Endodermal cell (in vitro differentiated cells): ENCODE measurements at regions not wholly inside any gene's neighbourhood (a gene's known extent, or its start where the extent isn't known, plus 50 kb on each side); places are given as distances from the start of the nearest gene placed in this dataset.

Experiments
- DNase-seq: peaks from one replicate; pipeline ENCODE4 v3.0.0-alpha.2; 2017
- H3K27ac ChIP-seq: 2 replicates; pipeline ENCODE4 v1.5.1; 2013; ENCODE audit warnings: mild to moderate bottlenecking, low read depth, low read length, moderate library complexity
- H3K27me3 ChIP-seq: 2 replicates; pipeline ENCODE4 v1.6.1; 2013; ENCODE audit warnings: mild to moderate bottlenecking, low read length, moderate library complexity; ENCODE audit not compliant: insufficient read depth, control insufficient read depth, poor library complexity, severe bottlenecking
- H3K36me3 ChIP-seq: 2 replicates; pipeline ENCODE4 v1.7.0; 2013; ENCODE audit warnings: mild to moderate bottlenecking, low read length, moderate library complexity; ENCODE audit not compliant: control insufficient read depth, insufficient read depth
- H3K4me1 ChIP-seq: one replicate; pipeline ENCODE4 v1.7.0; 2013; ENCODE audit warnings: low read length; ENCODE audit not compliant: control insufficient read depth, insufficient read depth
- H3K4me3 ChIP-seq: 2 replicates; pipeline ENCODE4 v1.5.1; 2013; ENCODE audit warnings: mild to moderate bottlenecking, low read length, moderate library complexity
- H3K9ac ChIP-seq: 2 replicates; pipeline ENCODE4 v1.6.1; 2013; ENCODE audit warnings: mild to moderate bottlenecking, low read length, moderate library complexity; ENCODE audit not compliant: poor library complexity, severe bottlenecking; ENCODE audit errors: extremely low read depth
- H3K9me3 ChIP-seq: 2 replicates; pipeline ENCODE4 v1.6.1; 2013; ENCODE audit warnings: mild to moderate bottlenecking, low read length, moderate library complexity; ENCODE audit not compliant: control insufficient read depth
- H3K27ac Mint-ChIP-seq: 2 replicates; pipeline ENCODE4 v1.8.0; 2020; ENCODE audit warnings: mixed read lengths
- H3K27me3 Mint-ChIP-seq: 2 replicates; pipeline ENCODE4 v1.8.0; 2021; ENCODE audit warnings: mild to moderate bottlenecking, mixed read lengths; ENCODE audit not compliant: insufficient read depth
- H3K36me3 Mint-ChIP-seq: 2 replicates; pipeline ENCODE4 v1.8.0; 2020; ENCODE audit warnings: low read depth, mixed read lengths
- H3K4me1 Mint-ChIP-seq: 2 replicates; pipeline ENCODE4 v1.8.0; 2020; ENCODE audit warnings: mixed read lengths
- H3K4me3 Mint-ChIP-seq: 2 replicates; pipeline ENCODE4 v1.8.0; 2020; ENCODE audit warnings: mild to moderate bottlenecking, moderate library complexity, mixed read lengths
- H3K9me3 Mint-ChIP-seq: 2 replicates; pipeline ENCODE4 v1.8.0; 2020; ENCODE audit warnings: mild to moderate bottlenecking, mixed read lengths
- CTCF ChIP-seq: fragments of 200-600 bp; sonication (generic); conservative IDR thresholded peaks from 2 replicates; pipeline ENCODE4 v1.5.0; 2021; ENCODE audit warnings: antibody characterized with exemption, mild to moderate bottlenecking
- WGBS, 2 experiments: methylation state at CpG; one replicate each; pipeline versions ENCODE4 v1.1.5 to v1.1.7; 2013; ENCODE audit warnings: missing lambda C conversion rate in 2 of 2, mixed read lengths in 1 of 2; ENCODE audit not compliant: insufficient coverage in 1 of 2, insufficient read length in 1 of 2; 5-methylcytosine and 5-hydroxymethylcytosine counted together

GRCh38 chrY:19357249-19357648 is 387.3 kb downstream of the KDM5D start:
- Mint-ChIP-seq H3K27ac (no peak overlapping the region), H3K4me1 (no peaks in the 10 kb centered on the region), H3K9me3 (no peaks in the 10 kb centered on the region), H3K36me3 (no peaks in the 10 kb centered on the region), H3K27me3 (no peaks in the 10 kb centered on the region), H3K4me3 (no peak overlapping the region)
- no peaks in the 10 kb centered on the region for H3K4me1 ChIP-seq
- no peak for DNase-seq
- WGBS, 2 experiments, result 71% methylated on average over 1 of the region's 1 CpG; no CpG with 5 or more reads in 1 of the 2 experiments
- TF ChIP-seq CTCF, result no peak
- H3K9me3 ChIP-seq, result no peaks in the 10 kb centered on the region
- H3K36me3 ChIP-seq, result no peaks in the 10 kb centered on the region
- H3K4me3 ChIP-seq, result no peak overlapping the region
- H3K27ac ChIP-seq, result no peak overlapping the region
- no peak overlapping the region for H3K9ac ChIP-seq
- H3K27me3 ChIP-seq, result no peaks in the 10 kb centered on the region

- no peak for TF ChIP-seq CTCF
- DNase-seq, result no peak
- no peak overlapping the region for H3K9ac ChIP-seq
- no peaks in the 10 kb centered on the region for H3K9me3 Mint-ChIP-seq
- H3K36me3 ChIP-seq, result no peaks in the 10 kb centered on the region
- no peaks in the 10 kb centered on the region for H3K36me3 Mint-ChIP-seq
- H3K27me3 Mint-ChIP-seq, result no peaks in the 10 kb centered on the region
- no peak overlapping the region for H3K27ac ChIP-seq
- no peaks in the 10 kb centered on the region for H3K27me3 ChIP-seq
- no peak overlapping the region for H3K27ac Mint-ChIP-seq
- no peak overlapping the region for H3K4me3 ChIP-seq
- H3K4me1 Mint-ChIP-seq, result no peaks in the 10 kb centered on the region
- H3K4me3 Mint-ChIP-seq, result no peak overlapping the region
- no peaks in the 10 kb centered on the region for H3K9me3 ChIP-seq
- H3K4me1 ChIP-seq, result no peaks in the 10 kb centered on the region
Observed at GRCh38 chrY:19356735-19357134, 387.8 kb downstream of the KDM5D start.

- no peak for DNase-seq
- no peak overlapping the region for H3K4me3 ChIP-seq
- no peak overlapping the region for H3K4me3 Mint-ChIP-seq
- H3K27ac ChIP-seq, result no peak overlapping the region
- H3K27me3 Mint-ChIP-seq, result no peaks in the 10 kb centered on the region
- no peak overlapping the region for H3K27ac Mint-ChIP-seq
- H3K4me1 ChIP-seq, result no peaks in the 10 kb centered on the region
- no peak for TF ChIP-seq CTCF
- no peaks in the 10 kb centered on the region for H3K9me3 Mint-ChIP-seq
- no peaks in the 10 kb centered on the region for H3K36me3 Mint-ChIP-seq
- no peaks in the 10 kb centered on the region for H3K27me3 ChIP-seq
- no peak overlapping the region for H3K9ac ChIP-seq
- WGBS, 2 experiments, result 87% methylated on average over 1 of the region's 1 CpG; no CpG with 5 or more reads in 1 of the 2 experiments
- H3K36me3 ChIP-seq, result no peaks in the 10 kb centered on the region
- no peaks in the 10 kb centered on the region for H3K4me1 Mint-ChIP-seq
- H3K9me3 ChIP-seq, result no peaks in the 10 kb centered on the region
Observed at GRCh38 chrY:19354857-19355173, 389.7 kb downstream of the KDM5D start.
